Activated naive CD4-positive, alpha-beta T cell (primary cell): ENCODE measurements at regions not wholly inside any gene's neighbourhood (a gene's known extent, or its start where the extent isn't known, plus 50 kb on each side); places are given as distances from the start of the nearest gene placed in this dataset.
"Not testable (repeated sequence)": the region's sequence is repeated elsewhere in the genome, so short reads cannot be mapped to it uniquely, and the experiment has no call there.

ENCODE experiments used
- DNase-seq, 4 experiments: peaks; one replicate each; lab custom pipeline; 2025; lab: John Stamatoyannopoulos, UW

GRCh38 chr5:82605441-82605973 lies 327.4 kb upstream of the RPS23 start:
- no peak for DNase-seq

DNA sequence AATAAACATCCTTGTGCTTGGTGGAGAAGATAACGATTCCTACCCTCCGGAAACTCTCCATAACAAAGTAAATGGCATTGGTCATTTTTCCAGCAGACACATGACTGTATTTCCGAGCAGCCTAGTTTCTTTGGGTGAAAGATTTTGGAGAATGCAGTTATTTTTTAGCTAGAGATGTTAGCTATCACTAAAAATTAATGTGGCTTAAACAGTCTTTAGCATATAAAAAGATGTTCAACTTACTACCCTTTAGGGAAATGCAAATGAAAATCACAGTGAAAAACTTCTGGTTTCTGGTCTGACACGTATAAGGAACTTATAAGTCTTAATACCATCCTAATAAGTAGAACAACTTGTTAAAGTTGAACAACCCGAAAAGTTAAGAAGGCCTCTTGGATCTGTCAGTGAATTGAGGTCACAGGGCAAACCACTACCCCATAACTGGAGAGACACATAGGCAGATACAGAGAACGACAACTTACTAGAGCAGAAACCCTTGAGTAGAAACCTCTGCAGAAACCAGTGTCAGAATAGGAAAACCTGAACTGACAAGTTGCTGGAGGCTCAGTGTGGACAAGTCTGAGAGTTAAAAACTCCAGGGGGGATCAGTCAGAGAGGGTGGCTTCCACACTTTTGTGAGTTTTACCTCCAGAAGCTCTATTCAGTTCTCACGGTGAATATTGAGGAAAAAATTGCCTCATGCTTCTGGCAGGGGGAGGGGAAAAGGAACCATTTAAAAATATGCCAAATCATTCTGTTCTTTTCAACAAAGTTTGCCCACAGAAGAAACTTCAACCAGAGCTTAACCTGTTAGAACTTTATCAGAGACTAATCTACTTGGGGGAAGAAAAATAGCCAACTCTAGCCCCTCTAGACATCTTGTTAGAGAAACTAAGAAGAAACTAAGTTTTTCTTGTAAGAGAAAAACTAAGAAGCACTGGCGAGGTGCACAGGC lies 325.2 kb upstream of the RPS23 start:
- DNase-seq = no peak

- DNase-seq = no peak
Measured at GRCh38 chr5:82601861-82602260, 323.7 kb upstream of the RPS23 start.

DNA sequence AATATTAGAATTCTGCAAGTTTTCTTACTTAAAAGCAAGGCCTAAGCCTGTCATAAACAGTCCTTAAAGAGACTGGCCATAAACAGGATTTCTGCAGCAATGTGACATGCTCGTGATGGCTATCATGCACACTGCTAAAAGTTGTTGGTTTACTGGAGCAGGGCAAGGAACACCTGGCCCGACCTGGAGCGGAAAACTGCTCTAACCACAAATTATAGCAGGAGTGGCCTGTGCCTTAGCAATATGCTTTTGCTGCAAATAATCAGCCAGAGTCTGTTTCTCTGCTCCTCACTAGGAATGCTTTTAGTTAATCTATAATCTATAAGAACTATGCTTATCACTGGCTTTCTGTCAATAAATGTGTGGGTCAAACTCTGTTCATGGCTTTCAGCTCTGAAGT lies 322.9 kb upstream of the RPS23 start:
- DNase-seq = no peak

DNA sequence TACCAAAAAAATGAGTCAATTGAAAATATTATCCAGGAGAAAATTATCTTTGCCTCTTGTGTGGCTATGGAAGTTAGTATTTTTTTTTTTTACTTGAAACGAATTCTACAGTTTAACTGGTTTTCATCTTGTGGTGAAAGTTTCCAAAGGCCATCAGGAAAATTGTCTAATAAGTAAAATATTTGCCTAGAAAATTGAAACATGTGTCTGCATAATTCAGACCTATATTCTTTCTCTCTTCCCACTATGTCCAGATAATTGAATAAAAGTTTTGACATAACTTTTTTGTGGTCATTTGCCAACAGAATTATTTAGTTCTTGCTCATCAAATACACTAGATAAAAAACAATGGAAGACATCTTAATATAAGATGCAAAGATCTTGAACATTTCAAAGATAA lies 321.5 kb upstream of the RPS23 start:
- no peak for DNase-seq

DNA sequence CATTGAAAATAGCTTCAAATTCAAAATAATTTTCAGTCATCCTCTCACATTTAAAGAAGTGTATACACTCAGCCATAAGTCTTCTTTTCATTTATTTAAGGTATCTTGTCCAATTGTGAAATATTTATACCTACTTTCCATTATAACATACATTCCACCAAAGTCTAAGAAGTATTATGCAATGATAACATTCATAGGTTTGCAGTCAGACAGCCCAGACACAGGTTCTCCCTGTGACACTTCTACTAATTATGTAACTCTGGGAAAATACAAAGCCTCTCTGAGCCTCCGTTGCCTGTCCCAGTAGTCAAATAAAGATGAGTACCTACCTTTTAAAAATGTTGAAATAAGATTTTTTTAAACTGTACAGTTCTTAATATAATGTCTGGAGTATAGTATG lies 320.9 kb upstream of the RPS23 start:
- no peak for DNase-seq

DNA sequence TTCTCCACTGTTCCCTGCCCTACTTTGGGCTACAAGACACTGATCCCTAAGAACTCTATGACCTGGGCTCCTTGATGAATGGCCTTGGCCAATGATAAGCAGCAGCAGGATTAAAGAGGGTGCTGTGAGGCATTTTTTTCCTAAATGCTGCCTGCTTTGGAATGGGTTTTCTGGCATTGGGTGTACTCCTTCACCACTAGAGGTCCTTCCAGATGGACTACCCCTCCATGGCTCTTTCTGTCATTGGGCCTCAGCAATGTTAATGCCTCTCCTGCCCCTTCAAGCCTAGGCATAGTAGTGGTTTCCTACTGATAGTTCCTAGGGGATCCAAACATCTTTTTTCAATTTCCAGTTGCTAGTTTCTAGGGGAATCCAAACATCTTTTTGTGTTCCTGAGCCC lies 319.3 kb upstream of the RPS23 start:
- DNase-seq = no peak

DNA sequence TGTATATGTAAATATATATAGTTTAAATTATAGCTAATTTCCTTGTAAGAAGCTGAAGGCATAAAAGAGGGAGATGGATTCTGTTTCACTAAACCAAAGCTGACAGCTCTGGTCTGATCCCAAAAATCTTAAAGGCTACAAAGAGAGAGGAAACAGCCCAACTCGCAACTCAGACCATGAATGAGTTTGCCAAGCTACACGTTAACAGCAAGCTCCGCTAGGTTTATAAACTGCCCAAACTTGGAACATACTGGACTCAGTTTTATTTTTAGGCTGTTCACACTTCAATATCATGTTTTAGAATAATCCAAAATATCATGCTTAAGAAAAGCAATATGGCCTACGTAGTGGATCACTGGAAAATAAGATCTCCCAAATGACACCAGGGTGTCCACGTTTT lies 318.3 kb upstream of the RPS23 start:
- DNase-seq = no peak

DNA sequence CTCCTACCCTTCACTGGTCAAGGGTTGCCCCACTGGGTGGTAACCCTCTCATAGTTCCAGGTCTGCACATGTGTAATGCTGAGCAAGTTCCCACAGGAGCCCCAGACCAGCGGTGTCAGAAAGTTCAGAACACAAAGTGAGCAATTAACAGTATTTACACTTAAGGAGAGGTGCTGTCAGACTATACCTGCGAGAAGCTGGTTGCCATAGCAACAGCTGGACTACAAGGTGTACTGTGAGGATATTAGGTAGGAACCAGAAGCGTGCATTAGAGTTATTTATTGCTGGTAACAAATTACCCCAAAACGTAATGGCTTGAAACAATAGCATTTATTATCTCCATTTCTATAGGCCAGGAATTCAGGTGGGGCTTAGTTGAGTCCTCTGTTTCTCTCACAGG lies 317.0 kb upstream of the RPS23 start:
- DNase-seq = no peak

GRCh38 chr5:82594097-82594496 lies 315.9 kb upstream of the RPS23 start:
- no peak for DNase-seq

GRCh38 chr5:82593481-82593880 lies 315.3 kb upstream of the RPS23 start:
- no peak for DNase-seq

DNA sequence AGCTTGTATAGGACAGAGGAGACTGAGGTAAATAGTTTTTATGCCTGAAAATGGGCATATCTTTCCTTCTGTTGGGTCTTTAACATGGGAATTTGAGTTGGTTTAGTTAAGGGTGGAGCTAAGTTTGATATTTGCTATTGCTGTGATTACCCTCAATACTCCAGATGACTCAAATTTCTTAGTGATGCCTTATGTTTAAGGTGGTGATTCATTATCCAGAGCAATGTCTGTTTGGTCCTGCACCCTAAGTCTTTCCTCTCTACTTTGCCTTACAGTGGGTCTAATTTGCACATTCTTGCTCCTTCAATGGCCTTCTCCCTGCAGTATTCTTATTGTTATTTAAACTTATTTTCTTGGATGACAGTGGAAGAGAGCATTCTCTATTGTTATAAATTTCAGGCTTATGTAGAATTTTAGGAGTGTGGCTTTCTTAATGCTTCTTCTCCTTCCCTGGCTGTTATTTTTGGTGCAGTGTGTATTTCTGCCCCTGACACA lies 312.9 kb upstream of the RPS23 start:
- no peak for DNase-seq

DNA sequence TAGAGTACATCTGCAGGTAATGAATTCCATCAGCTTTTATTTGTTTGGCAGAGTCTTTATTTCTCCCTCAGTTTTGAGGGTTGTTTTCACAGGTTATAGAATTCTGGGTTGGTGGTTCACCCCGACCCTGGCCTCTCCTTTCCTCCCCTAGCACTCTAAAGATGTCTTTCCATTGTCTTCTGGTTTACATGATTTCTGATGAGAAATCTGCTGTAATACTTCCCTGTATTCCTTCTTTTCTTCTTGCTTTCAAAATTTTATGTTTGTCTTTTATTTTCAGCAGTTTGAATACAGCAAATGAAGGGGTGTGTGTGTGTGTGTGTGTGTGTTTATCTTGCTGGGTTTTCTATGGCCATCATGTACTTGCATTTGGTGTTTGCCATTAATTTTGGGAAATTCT lies 312.0 kb upstream of the RPS23 start:
- DNase-seq = no peak

DNA sequence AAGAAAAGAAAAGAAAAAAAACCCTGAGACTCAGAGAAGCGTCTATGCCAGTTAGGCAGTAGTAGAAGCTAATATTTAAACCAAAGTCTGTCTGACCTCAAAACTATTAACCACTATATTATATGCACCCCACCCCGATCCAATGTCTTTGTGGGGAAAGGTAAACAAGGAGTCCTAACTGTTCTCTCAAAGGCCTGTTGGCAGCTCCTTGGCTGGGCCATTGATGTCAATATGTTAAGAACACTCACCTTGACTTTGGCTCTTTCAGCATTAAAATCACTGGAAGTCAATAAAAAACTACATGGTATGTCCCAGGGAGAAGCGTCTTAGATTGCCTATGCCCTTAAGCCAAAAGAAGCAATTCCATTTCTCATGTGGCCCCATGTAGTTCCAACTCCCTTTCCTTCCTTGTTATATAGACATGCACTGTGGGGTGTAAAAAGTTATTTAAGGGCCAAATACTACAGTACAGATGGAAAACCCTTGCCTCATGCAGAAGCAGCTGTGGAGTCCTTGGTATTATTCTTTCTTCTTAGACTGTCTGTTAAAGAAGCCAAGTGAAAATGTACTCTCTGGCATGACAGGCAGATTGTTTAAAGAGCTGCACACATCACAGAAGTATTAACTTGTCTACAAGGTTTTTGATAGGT lies 308.6 kb upstream of the RPS23 start:
- DNase-seq = no peak

GRCh38 chr5:82586181-82586580 lies 308.0 kb upstream of the RPS23 start:
- DNase-seq = no peak

DNA sequence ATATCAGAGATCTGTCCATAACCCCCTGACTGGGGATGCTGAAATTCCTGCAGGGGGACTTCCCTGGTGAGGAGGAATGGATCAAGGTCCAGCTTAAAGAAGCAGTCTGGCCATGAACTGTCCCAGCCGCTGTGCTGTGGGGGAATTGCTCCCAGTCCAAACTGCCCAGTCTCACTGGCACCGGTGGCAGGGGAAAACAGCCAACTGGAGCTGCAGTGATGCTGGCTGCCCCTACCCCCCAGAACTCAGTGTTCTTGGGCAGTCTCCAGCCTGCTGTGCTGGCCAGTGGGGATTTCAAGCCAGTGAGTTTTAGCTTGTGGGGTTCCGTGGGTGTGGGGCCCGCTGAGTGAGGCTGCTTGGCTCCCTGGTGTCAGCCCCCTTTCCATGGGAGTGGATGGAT lies 306.5 kb upstream of the RPS23 start:
- DNase-seq = no peak

DNA sequence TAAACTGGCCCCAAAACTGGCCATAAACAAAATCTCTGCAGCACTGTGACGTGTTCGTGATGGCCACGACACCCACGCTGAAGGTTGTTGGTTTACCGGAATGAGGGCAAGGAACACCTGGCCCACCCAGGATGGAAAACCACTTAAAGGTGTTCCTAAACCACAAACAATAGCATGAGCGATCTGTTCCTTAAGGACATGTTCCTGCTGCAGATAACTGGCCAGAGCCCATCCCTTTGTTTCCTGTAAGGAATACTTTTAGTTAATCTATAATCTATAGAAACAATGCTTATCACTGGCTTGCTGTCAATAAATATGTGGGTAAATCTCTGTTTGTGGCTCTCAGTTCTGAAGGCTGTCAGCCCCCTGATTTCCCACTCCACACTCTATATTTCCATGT lies 305.2 kb upstream of the RPS23 start:
- not testable (repeated sequence) for DNase-seq

GRCh38 chr5:82564963-82565362 lies 286.8 kb upstream of the RPS23 start:
- DNase-seq = no peak

DNA sequence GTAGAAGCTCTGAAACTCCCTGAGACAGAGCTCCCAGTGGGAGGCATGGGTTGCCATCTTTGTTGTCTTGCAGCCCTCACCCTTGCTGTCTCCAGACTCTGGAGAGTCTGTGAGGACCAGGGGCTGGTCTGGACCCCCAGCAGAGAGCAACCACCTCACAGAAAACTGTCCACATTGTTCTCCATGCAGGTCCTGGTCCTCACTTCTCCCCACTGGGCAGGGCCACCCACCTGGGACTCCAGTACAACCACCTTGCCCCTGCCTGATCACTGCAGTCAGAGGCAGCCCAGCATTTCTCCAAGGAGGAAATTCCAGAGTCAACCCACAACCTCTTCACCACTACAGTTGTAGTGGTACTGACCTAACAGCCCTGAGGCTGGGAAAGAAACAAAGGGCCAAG lies 285.6 kb upstream of the RPS23 start:
- DNase-seq = no peak

- DNase-seq = no peak
Measured at GRCh38 chr5:82562696-82563240, 284.6 kb upstream of the RPS23 start.

- DNase-seq = no peak
Measured at GRCh38 chr5:82561797-82562196, 283.6 kb upstream of the RPS23 start.

GRCh38 chr5:82560969-82561368 lies 282.8 kb upstream of the RPS23 start:
- DNase-seq = no peak

- no peak for DNase-seq
Measured at GRCh38 chr5:82560561-82560960, 282.4 kb upstream of the RPS23 start.
